Heart left ventricle (tissue), 13 donors: ENCODE measurements at regions not wholly inside any gene's neighbourhood (a gene's known extent, or its start where the extent isn't known, plus 50 kb on each side); places are given as distances from the start of the nearest gene placed in this dataset.

Experiments used
- POLR2A ChIP-seq, 2 donors: fragments of 450-650 bp; IDR thresholded peaks; one replicate each; pipeline ENCODE4 v1.6.1; 2017; ENCODE audit warnings: antibody characterized with exemption in 2 of 2, mild to moderate bottlenecking in 2 of 2, moderate library complexity in 2 of 2
- TF ChIP-seq, protein P1 (sequence below), 12 donors: fragments of 200-600 bp; sonication (generic) in 4 of 12; IDR thresholded peaks; one replicate each; pipeline versions ENCODE4 v1.5.0 to v1.8.0; 2018 to 2022; ENCODE audit warnings: antibody characterized with exemption in 12 of 12, mild to moderate bottlenecking in 5 of 12
- donor health status: ischemic (EF 13 %, LVEDD 7.1; RV severe dilation, severe dysfunction).
- donor health status: DM: no; HTN: yes; CAD: no.
- donor health status: DM: no; HTN: no; CAD: no.
- donor health status: ischemic (EF 25% LVEDD 6.9; RV normal size, moderate dysfunction).
- donor health status: ischemic (EF 25% LVEDD 5.7; RV mildly dilated, moderate dysfunction).
- donor health status: ischemic (EF 35%, LVEDD 5.7; RV mildly dilated, moderate dysfunction).
- donor health status: nonischemic (EF 11% LVEDD 7.7; RV severe dilation, severe dysfunction).
- donor health status: DM: yes; HTN: yes; CAD: no.
- donor health status: PGD.
- donor health status: ischemic (EF 29% LVEDD 5.4; RV normal size, mild dysfunction).
- donor health status: nonischemic (EF 23%, LVEDD 6.1; RV moderate dilation, normal function).

DNA sequence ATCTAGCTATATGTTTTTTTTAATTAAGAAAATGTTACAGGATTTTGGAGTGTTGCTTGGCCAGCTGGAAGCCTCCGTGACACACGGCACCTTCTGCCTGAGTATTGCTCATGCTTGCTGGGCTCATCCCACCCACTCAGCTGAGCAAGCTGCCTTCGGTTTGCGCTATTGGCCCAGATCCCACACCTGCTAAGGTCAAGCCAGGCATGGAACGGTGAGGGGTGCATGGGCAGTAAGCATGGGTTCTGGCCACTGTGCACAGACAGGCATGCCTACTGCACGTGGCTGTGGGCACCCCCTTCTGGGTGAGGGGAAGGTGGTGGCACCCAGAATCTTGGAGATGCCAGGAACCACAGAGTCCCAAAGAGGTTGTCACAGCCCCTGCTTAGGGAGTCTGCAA lies 1178.4 kb upstream of the PCDH7 start:
- TF ChIP-seq, protein P1, sequence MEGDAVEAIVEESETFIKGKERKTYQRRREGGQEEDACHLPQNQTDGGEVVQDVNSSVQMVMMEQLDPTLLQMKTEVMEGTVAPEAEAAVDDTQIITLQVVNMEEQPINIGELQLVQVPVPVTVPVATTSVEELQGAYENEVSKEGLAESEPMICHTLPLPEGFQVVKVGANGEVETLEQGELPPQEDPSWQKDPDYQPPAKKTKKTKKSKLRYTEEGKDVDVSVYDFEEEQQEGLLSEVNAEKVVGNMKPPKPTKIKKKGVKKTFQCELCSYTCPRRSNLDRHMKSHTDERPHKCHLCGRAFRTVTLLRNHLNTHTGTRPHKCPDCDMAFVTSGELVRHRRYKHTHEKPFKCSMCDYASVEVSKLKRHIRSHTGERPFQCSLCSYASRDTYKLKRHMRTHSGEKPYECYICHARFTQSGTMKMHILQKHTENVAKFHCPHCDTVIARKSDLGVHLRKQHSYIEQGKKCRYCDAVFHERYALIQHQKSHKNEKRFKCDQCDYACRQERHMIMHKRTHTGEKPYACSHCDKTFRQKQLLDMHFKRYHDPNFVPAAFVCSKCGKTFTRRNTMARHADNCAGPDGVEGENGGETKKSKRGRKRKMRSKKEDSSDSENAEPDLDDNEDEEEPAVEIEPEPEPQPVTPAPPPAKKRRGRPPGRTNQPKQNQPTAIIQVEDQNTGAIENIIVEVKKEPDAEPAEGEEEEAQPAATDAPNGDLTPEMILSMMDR (IDR thresholded peaks at IDR 0.05), result no peak
- TF ChIP-seq POLR2A (IDR thresholded peaks at IDR 0.05), result no peak
